GM21423 (cell line): ENCODE measurements at regions not wholly inside any gene's neighbourhood (a gene's known extent, or its start where the extent isn't known, plus 50 kb on each side); places are given as distances from the start of the nearest gene placed in this dataset.

Experiments
- ATAC-seq: cut with Tn5 transposase; IDR thresholded peaks from one replicate; pipeline ENCODE4 v1.9.1; 2021; ENCODE audit warnings: mild to moderate bottlenecking, moderate library complexity; ENCODE audit not compliant: unreplicated experiment

- ATAC-seq, result no peak
Measured at GRCh38 chr2:6788614-6789013, 77.1 kb downstream of the CMPK2 start.

GRCh38 chr2:6789559-6790138 is 76.1 kb downstream of the CMPK2 start:
- no peak for ATAC-seq

- ATAC-seq, result no peak
Measured at GRCh38 chr2:6791682-6792081, 74.0 kb downstream of the CMPK2 start.

GRCh38 chr2:6792883-6793282 is 72.8 kb downstream of the CMPK2 start:
- no peak for ATAC-seq

GRCh38 chr2:6793371-6793770 is 72.3 kb downstream of the CMPK2 start:
- ATAC-seq, result no peak

- ATAC-seq, result no peak
Measured at GRCh38 chr2:6793913-6794312, 71.8 kb downstream of the CMPK2 start.

- ATAC-seq, result no peak
Measured at GRCh38 chr2:6794448-6794847, 71.3 kb downstream of the CMPK2 start.
